Caco-2 (cell line): ENCODE measurements at regions not wholly inside any gene's neighbourhood (a gene's known extent, or its start where the extent isn't known, plus 50 kb on each side); places are given as distances from the start of the nearest gene placed in this dataset.

Experiments used
- BruUV-seq: library from RNA; stranded (reverse); fragments of 400-500 nt; replicated peaks from 2 replicates; lab custom pipeline; 2021; lab: Mats Ljungman, UMichigan
- CTCF ChIA-PET: fragments of 300-600 bp; sonication (Branson Sonifier 250); formaldehyde crosslinking; loops from one replicate; lab custom pipeline; 2022; ENCODE audit warnings: antibody characterized with exemption; lab: Charles Lee
- POLR2A ChIA-PET: fragments of 300-600 bp; sonication (Branson Sonifier 250); formaldehyde crosslinking; loops from one replicate; lab custom pipeline; 2022; ENCODE audit warnings: antibody characterized with exemption; lab: Charles Lee
- DNase-seq, 2 experiments: peaks; one replicate each; pipeline versions ENCODE4 v3.0.0 to v3.0.0-alpha.2; 2020 to 2022
- H3K27me3 ChIP-seq: replicated peaks from 2 replicates; pipeline ENCODE4 v1.6.0; 2011; ENCODE audit warnings: low read length; ENCODE audit not compliant: control insufficient read depth, insufficient read depth
- H3K36me3 ChIP-seq: 2 replicates; pipeline ENCODE4 v1.5.1; 2011; ENCODE audit warnings: low read length; ENCODE audit not compliant: control insufficient read depth, insufficient read depth
- H3K4me1 ChIP-seq: fragments of 250-450 bp; sonication (Bioruptor Pico); 2 replicates; pipeline ENCODE4 v1.5.1; 2020; ENCODE audit warnings: mild to moderate bottlenecking
- H3K4me3 ChIP-seq: 2 replicates; pipeline ENCODE4 v1.5.1; 2011; ENCODE audit warnings: low read depth, mild to moderate bottlenecking, control low read depth, low read length
- H3K9me3 ChIP-seq: fragments of 250-450 bp; sonication (Bioruptor Pico); 2 replicates; pipeline ENCODE4 v1.5.1; 2020; ENCODE audit warnings: mild to moderate bottlenecking, moderate library complexity
- H3K27ac Mint-ChIP-seq: one replicate; pipeline ENCODE4 v1.8.0; 2022; ENCODE audit warnings: mixed read lengths; ENCODE audit not compliant: unreplicated experiment
- H3K27me3 Mint-ChIP-seq: one replicate; pipeline ENCODE4 v1.8.0; 2022; ENCODE audit warnings: mixed read lengths; ENCODE audit not compliant: insufficient read depth, unreplicated experiment
- H3K36me3 Mint-ChIP-seq: one replicate; pipeline ENCODE4 v1.8.0; 2022; ENCODE audit warnings: mild to moderate bottlenecking, mixed read lengths; ENCODE audit not compliant: insufficient read depth, unreplicated experiment
- H3K4me1 Mint-ChIP-seq: one replicate; pipeline ENCODE4 v1.8.0; 2022; ENCODE audit warnings: low read depth, mixed read lengths; ENCODE audit not compliant: unreplicated experiment
- H3K4me3 Mint-ChIP-seq: one replicate; pipeline ENCODE4 v1.8.0; 2022; ENCODE audit warnings: mild to moderate bottlenecking, moderate library complexity, mixed read lengths; ENCODE audit not compliant: unreplicated experiment
- H3K9me3 Mint-ChIP-seq: one replicate; pipeline ENCODE4 v1.8.0; 2022; ENCODE audit warnings: mixed read lengths; ENCODE audit not compliant: unreplicated experiment
- CTCF ChIP-seq, 2 experiments: fragments of 200-600 bp in 1 of 2; IDR thresholded peaks; 1 replicate in 1 of 2; 2 replicates in 1 of 2; pipeline versions ENCODE4 v1.5.1 to v1.8.0; 2011 to 2022; ENCODE audit warnings: antibody characterized with exemption in 1 of 2, control low read depth in 1 of 2, inconsistent platforms in 1 of 2, low read depth in 1 of 2, low read length in 1 of 2, mild to moderate bottlenecking in 1 of 2, moderate library complexity in 1 of 2; ENCODE audit not compliant: insufficient read depth in 1 of 2, severe bottlenecking in 1 of 2, unreplicated experiment in 1 of 2
- intact Hi-C: fragments of 100-400 bp; cut with micrococcal nuclease; formaldehyde crosslinking; loops from one replicate; pipeline ENCODE4 v1.10.0; 2022; ENCODE audit not compliant: unreplicated experiment

- no peaks in the 10 kb centered on the region for H3K27me3 Mint-ChIP-seq
- no peak for TF ChIP-seq CTCF (IDR thresholded peaks at IDR 0.05; ENCODE audit: insufficient read depth in 1 of 2, low read depth in 1 of 2, low read length in 1 of 2, severe bottlenecking in 1 of 2, unreplicated experiment in 1 of 2)
- no peak for DNase-seq
- no peak overlapping the region for H3K27ac Mint-ChIP-seq
- BruUV-seq = no TSS peak
- H3K9me3 Mint-ChIP-seq = no peaks in the 10 kb centered on the region
- H3K4me1 ChIP-seq = no peaks in the 10 kb centered on the region
- no peaks in the 10 kb centered on the region for H3K4me1 Mint-ChIP-seq
- H3K9me3 ChIP-seq = no peaks in the 10 kb centered on the region
- ChIA-PET POLR2A (no interaction called here), CTCF (no interaction called here)
- no peaks in the 10 kb centered on the region for H3K36me3 Mint-ChIP-seq
- intact Hi-C loops = no loop called here
- H3K36me3 ChIP-seq = no peaks in the 10 kb centered on the region
- no peak overlapping the region for H3K4me3 ChIP-seq
- no peak overlapping the region for H3K4me3 Mint-ChIP-seq
- H3K27me3 ChIP-seq = no peaks in the 10 kb centered on the region
These were observed 1073.3 kb downstream of the ADGRL2 start for GRCh38 chr1:82874041-82874440.

- Histone ChIP-seq H3K4me1 (no peaks in the 10 kb centered on the region), H3K27me3 (no peaks in the 10 kb centered on the region), H3K9me3 (no peaks in the 10 kb centered on the region), H3K4me3 (no peak overlapping the region), H3K36me3 (no peaks in the 10 kb centered on the region)
- no peak for DNase-seq
- no peaks in the 10 kb centered on the region for H3K36me3 Mint-ChIP-seq
- TF ChIP-seq CTCF (IDR thresholded peaks at IDR 0.05; ENCODE audit: insufficient read depth in 1 of 2, low read depth in 1 of 2, low read length in 1 of 2, severe bottlenecking in 1 of 2, unreplicated experiment in 1 of 2) = no peak
- ChIA-PET POLR2A (no interaction called here), CTCF (no interaction called here)
- H3K4me1 Mint-ChIP-seq = no peaks in the 10 kb centered on the region
- H3K27me3 Mint-ChIP-seq = no peaks in the 10 kb centered on the region
- no peaks in the 10 kb centered on the region for H3K9me3 Mint-ChIP-seq
- BruUV-seq = no TSS peak
- intact Hi-C loops = no loop called here
- H3K27ac Mint-ChIP-seq = no peak overlapping the region
- no peak overlapping the region for H3K4me3 Mint-ChIP-seq
These were observed 1069.6 kb downstream of the ADGRL2 start for GRCh38 chr1:82870332-82870731.

GRCh38 chr1:82867781-82868180 is 1067.0 kb downstream of the ADGRL2 start:
- DNase-seq = no peak
- intact Hi-C loops = no loop called here
- H3K27me3 Mint-ChIP-seq = no peaks in the 10 kb centered on the region
- BruUV-seq = no TSS peak
- Histone ChIP-seq H3K4me1 (no peaks in the 10 kb centered on the region), H3K36me3 (no peaks in the 10 kb centered on the region), H3K9me3 (no peaks in the 10 kb centered on the region), H3K4me3 (no peak overlapping the region), H3K27me3 (no peaks in the 10 kb centered on the region)
- no peak overlapping the region for H3K4me3 Mint-ChIP-seq
- no peaks in the 10 kb centered on the region for H3K36me3 Mint-ChIP-seq
- H3K27ac Mint-ChIP-seq = no peak overlapping the region
- TF ChIP-seq CTCF (IDR thresholded peaks at IDR 0.05; ENCODE audit: insufficient read depth in 1 of 2, low read depth in 1 of 2, low read length in 1 of 2, severe bottlenecking in 1 of 2, unreplicated experiment in 1 of 2) = no peak
- H3K9me3 Mint-ChIP-seq = no peaks in the 10 kb centered on the region
- ChIA-PET CTCF (no interaction called here), POLR2A (no interaction called here)
- H3K4me1 Mint-ChIP-seq = no peaks in the 10 kb centered on the region
